BLaER1 (cell line): ENCODE measurements at regions not wholly inside any gene's neighbourhood (a gene's known extent, or its start where the extent isn't known, plus 50 kb on each side); places are given as distances from the start of the nearest gene placed in this dataset.
"Not testable (repeated sequence)": the region's sequence is repeated elsewhere in the genome, so short reads cannot be mapped to it uniquely, and the experiment has no call there.

ENCODE experiments used
- H3K27ac ChIP-seq: shearing (Covaris generic); formaldehyde crosslinking; 2 replicates; pipeline ENCODE4 v1.8.1; 2022
- H3K27me3 ChIP-seq: shearing (Covaris generic); formaldehyde crosslinking; 2 replicates; pipeline ENCODE4 v1.8.1; 2022
- H3K36me3 ChIP-seq: shearing (Covaris generic); formaldehyde crosslinking; 2 replicates; pipeline ENCODE4 v1.8.1; 2022
- H3K4me1 ChIP-seq: shearing (Covaris generic); formaldehyde crosslinking; 2 replicates; pipeline ENCODE4 v1.8.1; 2022
- H3K4me2 ChIP-seq: shearing (Covaris generic); formaldehyde crosslinking; 2 replicates; pipeline ENCODE4 v1.8.1; 2022
- H3K4me3 ChIP-seq: shearing (Covaris generic); formaldehyde crosslinking; 2 replicates; pipeline ENCODE4 v1.8.1; 2022
- H3K9ac ChIP-seq: shearing (Covaris generic); formaldehyde crosslinking; 2 replicates; pipeline ENCODE4 v1.8.1; 2022
- H3K9me3 ChIP-seq: shearing (Covaris generic); formaldehyde crosslinking; 2 replicates; pipeline ENCODE4 v1.8.1; 2022
- H4K20me1 ChIP-seq: shearing (Covaris generic); formaldehyde crosslinking; 2 replicates; pipeline ENCODE4 v1.8.1; 2022
- Cebpa-rat ChIP-seq: shearing (Covaris generic); IDR thresholded peaks from 2 replicates; pipeline ENCODE4 v1.8.1; 2022

DNA sequence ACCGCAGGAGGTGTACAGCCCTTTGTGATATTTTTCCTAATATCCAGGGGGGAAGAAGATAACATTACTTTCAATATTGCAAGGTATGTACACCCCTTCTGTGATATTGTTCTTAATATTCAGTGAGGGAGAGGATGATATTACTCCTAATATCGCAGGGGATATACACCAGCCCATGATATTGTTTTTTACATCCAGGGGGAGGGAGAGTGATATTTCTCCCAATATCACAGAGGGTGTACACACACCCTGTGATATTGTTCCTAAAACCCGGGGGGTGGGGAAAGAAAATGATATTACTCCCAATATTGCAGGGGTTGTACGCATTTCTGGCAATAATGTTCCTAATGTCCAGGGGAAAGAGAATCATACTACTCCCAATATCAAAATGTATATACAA lies 58.0 kb upstream of the SLC25A48 start:
- no peak for TF ChIP-seq Cebpa-rat
- H3K4me1 ChIP-seq: no peaks in the 10 kb centered on the region
- no peaks in the 10 kb centered on the region for H4K20me1 ChIP-seq
- no peak overlapping the region for H3K4me3 ChIP-seq
- H3K27ac ChIP-seq: no peak overlapping the region
- no peaks in the 10 kb centered on the region for H3K36me3 ChIP-seq
- no peaks in the 10 kb centered on the region for H3K9me3 ChIP-seq
- H3K9ac ChIP-seq: no peak overlapping the region
- H3K4me2 ChIP-seq: no peak overlapping the region
- no peaks in the 10 kb centered on the region for H3K27me3 ChIP-seq

DNA sequence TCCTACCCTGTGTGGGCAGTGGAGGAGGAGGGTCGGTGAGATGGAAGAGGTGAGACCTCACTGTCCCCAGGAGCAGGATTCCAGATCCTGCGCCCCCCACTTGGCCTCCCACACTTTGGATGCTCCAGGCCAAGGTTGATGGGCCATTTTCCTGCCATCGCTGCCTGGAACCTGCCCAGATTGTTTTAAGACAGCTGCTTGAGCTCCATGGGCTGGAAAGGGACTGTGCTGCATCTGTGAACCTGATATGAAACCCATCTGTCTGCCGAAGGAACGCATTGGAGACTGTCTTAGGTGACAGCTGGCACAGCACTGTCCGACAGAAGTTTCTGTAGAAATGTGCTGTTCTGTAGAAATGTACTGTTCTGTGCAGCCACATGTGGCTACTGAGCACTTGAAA lies 72.7 kb upstream of the SLC25A48 start:
- Histone ChIP-seq H4K20me1 (no peaks in the 10 kb centered on the region), H3K36me3 (no peaks in the 10 kb centered on the region), H3K4me1 (no peaks in the 10 kb centered on the region), H3K4me2 (no peak overlapping the region), H3K9ac (no peak overlapping the region), H3K4me3 (no peak overlapping the region), H3K9me3 (peaks cover 14% of the 10 kb centered on the region), H3K27ac (no peak overlapping the region), H3K27me3 (no peaks in the 10 kb centered on the region)
- TF ChIP-seq Cebpa-rat: no peak

DNA sequence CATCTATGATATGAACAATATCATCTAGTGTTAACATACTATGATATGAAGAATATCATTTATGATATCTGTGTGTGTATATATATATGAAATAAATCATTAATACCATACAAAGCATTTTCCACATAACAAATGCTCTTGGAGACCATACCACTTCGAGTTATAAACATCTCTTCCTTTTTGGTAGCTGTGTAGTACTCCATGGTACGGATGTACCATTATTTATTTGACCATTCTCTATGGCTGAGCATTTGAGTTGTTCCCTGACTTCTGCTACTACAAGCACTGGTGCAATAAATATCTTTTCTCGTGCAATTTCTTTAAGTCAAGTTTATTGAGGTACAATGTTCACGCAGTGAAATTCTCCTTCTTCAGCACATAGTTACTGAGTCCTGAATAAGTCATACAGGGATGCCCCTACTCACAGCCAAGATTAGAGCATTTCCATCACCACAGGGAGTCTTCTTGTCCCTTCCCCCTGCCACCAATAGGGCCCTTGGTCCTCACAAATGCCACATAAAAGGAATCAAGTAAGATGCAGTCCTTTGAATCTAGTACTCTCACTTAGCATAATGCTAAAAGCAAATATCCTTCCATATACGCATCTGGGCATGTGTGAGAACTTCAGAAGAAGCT lies 75.2 kb upstream of the SLC25A48 start:
- Histone ChIP-seq H3K4me3 (no peak overlapping the region), H3K27me3 (no peaks in the 10 kb centered on the region), H3K4me2 (no peak overlapping the region), H3K4me1 (no peaks in the 10 kb centered on the region), H3K36me3 (no peaks in the 10 kb centered on the region), H3K9me3 (no peaks in the 10 kb centered on the region), H3K27ac (no peak overlapping the region), H4K20me1 (no peaks in the 10 kb centered on the region), H3K9ac (no peak overlapping the region)
- TF ChIP-seq Cebpa-rat: no peak

DNA sequence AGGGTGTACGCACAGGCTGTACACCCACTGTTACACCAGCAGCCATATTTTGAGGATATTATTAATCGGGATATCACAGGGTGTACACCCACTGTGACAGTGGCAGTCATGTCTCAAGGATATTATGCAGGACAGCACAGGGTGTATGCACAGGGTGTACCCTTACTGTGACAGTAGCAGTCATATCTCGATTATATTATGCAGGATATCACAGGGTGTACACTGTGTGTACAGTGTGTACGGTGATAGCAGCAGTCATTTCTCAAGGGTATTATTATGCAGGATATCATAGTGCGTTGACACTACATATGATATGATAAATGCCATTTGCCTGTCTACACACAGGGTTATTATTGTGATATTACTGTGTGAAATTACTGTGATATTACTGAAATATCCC lies 80.5 kb upstream of the SLC25A48 start:
- TF ChIP-seq Cebpa-rat: no peak
- Histone ChIP-seq H3K4me2 (no peak overlapping the region), H3K36me3 (no peaks in the 10 kb centered on the region)

DNA sequence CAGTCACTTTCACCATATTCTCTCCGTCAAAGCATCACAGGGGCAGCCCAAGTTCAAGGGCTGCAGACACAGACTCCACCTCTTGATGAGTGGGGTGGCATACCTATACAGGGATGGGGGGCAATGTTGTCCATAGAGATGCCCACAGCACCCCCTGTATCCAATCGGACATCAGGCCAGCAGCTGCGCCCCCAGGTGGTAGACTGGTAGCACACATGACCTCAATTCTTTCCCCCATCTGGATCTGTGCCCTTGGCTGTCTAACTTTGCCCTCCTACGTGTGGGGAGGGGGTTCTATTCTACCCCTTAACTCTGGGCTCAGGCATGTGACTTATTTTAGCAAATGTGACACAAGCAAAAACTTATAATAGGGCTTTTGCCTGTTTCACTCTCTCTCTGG lies 84.0 kb upstream of the SLC25A48 start:
- Histone ChIP-seq H3K9ac (no peak overlapping the region), H3K27ac (no peak overlapping the region), H4K20me1 (no peaks in the 10 kb centered on the region), H3K4me3 (no peak overlapping the region), H3K4me1 (no peaks in the 10 kb centered on the region), H3K9me3 (peaks cover 7% of the 10 kb centered on the region), H3K36me3 (no peaks in the 10 kb centered on the region), H3K27me3 (no peaks in the 10 kb centered on the region), H3K4me2 (no peak overlapping the region)
- TF ChIP-seq Cebpa-rat: no peak

More for the DNA sequence above, 80.5 kb upstream of the SLC25A48 start:
- Histone ChIP-seq H3K27ac (no peak overlapping the region), H3K4me3 (no peak overlapping the region), H4K20me1 (no peaks in the 10 kb centered on the region), H3K9ac (no peak overlapping the region), H3K9me3 (no peaks in the 10 kb centered on the region), H3K27me3 (no peaks in the 10 kb centered on the region), H3K4me1 (no peaks in the 10 kb centered on the region)

DNA sequence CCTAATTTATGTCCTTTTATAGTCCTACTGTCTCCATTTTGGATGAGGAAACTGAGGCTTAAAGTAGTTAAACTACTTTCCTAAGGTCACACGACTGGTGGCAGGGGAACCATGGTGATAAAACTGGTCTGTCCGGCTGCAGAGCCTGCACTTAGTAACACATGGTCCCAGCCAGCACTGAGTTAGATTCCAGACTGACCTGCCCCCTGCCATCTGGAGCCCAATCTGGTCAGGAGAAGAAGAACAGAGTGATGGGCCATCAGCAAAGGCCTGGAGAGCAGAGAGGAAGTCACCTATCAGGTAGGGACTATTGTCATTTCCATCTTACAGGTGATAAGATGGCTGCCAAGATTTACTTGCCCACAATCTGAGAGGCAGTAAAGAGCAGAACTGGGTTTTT lies 86.6 kb upstream of the SLC25A48 start:
- H4K20me1 ChIP-seq: no peaks in the 10 kb centered on the region
- H3K4me1 ChIP-seq: no peaks in the 10 kb centered on the region
- no peak for TF ChIP-seq Cebpa-rat
- no peak overlapping the region for H3K27ac ChIP-seq
- H3K4me2 ChIP-seq: no peak overlapping the region
- no peaks in the 10 kb centered on the region for H3K27me3 ChIP-seq
- no peaks in the 10 kb centered on the region for H3K36me3 ChIP-seq
- no peak overlapping the region for H3K9ac ChIP-seq
- H3K9me3 ChIP-seq: peaks cover 23% of the 10 kb centered on the region
- no peak overlapping the region for H3K4me3 ChIP-seq

DNA sequence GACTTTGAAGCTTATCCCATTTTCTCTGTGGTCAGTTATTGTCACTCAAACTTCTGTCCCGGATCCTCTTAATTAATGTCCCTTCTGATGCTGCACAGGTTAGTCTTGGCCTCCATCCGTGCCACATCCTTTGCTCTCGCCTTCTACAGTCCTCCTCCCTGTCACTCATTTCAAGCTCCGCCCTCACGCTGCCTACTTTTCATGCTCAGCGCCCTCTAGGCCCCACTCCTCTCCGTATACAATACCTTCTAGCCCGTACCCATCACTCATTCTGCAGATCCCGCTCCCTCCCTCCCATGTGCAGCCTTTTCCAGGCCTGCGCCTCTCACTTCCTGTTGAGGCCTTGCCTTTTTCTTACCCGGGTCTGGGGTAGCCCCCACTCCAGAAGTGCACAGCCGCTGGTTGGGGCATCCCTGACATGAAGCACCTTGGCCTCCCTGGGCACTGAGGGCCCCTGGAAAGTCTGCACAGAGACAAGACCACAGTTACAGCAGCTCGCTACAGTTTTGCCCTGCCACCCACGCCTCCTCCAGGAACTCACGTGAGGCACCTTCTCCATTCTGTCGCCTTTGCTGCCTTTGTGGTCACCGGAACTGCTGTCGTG lies 88.5 kb upstream of the SLC25A48 start:
- TF ChIP-seq Cebpa-rat: no peak
- H3K9me3 ChIP-seq: peaks cover 23% of the 10 kb centered on the region
- H4K20me1 ChIP-seq: no peaks in the 10 kb centered on the region
- H3K4me3 ChIP-seq: no peak overlapping the region
- H3K4me1 ChIP-seq: no peaks in the 10 kb centered on the region
- H3K27ac ChIP-seq: no peak overlapping the region
- H3K27me3 ChIP-seq: no peaks in the 10 kb centered on the region
- H3K9ac ChIP-seq: no peak overlapping the region
- no peak overlapping the region for H3K4me2 ChIP-seq
- no peaks in the 10 kb centered on the region for H3K36me3 ChIP-seq

DNA sequence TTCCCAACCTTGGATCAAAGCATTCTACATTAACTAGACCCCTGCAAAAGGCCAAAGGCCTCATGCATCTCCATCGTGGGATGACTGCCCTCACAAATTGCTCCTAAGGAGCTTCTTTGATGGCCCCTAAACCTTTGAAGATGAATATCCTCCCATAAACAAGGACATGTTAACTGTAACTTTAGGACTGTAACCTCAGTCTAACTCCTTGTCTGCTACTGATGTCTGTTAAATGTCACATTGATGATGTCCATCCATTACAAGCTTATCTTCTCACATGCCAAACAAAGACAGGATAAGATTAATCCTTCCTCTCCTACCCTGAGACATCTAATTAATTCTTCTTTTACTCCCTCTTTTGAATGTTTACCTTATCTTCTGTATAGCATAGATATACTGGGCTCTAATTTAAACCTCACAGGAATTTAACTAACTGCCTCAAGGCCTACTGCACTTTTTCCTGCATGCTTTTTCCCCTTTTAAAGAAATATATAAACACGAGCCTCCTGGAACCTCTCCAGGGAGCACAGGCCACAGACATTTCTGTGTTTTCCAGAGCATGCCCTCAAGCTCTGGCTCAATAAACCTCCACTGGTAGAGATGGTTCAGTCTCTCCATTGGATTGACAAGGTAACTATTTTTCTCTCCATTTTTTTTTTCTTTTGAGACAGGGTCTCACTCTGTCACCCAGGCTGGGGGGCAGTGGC lies 90.6 kb upstream of the SLC25A48 start:
- H3K9ac ChIP-seq: no peak overlapping the region
- H3K27ac ChIP-seq: no peak overlapping the region
- no peaks in the 10 kb centered on the region for H4K20me1 ChIP-seq
- H3K27me3 ChIP-seq: no peaks in the 10 kb centered on the region
- H3K9me3 ChIP-seq: peaks cover 23% of the 10 kb centered on the region
- H3K36me3 ChIP-seq: no peaks in the 10 kb centered on the region
- no peaks in the 10 kb centered on the region for H3K4me1 ChIP-seq
- no peak overlapping the region for H3K4me2 ChIP-seq
- H3K4me3 ChIP-seq: no peak overlapping the region
- no peak for TF ChIP-seq Cebpa-rat

DNA sequence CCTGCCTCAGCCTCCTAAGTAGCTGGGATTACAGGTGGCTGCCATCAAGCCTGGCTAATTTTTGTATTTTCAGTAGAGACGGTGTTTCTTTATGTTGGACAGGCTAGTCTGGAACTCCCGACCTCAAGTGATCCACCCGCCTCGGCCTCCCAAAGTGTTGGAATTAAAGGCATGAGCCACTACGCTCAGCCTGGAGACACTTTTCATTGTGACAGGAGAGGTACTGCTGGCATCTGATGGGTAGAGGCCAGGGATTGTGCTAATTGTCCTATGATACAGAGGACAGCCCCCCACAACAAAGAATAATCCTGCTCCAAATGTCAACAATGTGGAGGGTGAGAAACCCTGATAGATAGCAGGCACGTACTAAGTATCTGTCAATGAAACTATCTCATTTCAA lies 91.3 kb upstream of the SLC25A48 start:
- Histone ChIP-seq H3K4me3 (no peak overlapping the region), H3K27ac (no peak overlapping the region), H3K9me3 (peaks cover 23% of the 10 kb centered on the region), H4K20me1 (no peaks in the 10 kb centered on the region), H3K4me2 (no peak overlapping the region), H3K36me3 (no peaks in the 10 kb centered on the region), H3K27me3 (no peaks in the 10 kb centered on the region), H3K9ac (no peak overlapping the region), H3K4me1 (no peaks in the 10 kb centered on the region)
- no peak for TF ChIP-seq Cebpa-rat

DNA sequence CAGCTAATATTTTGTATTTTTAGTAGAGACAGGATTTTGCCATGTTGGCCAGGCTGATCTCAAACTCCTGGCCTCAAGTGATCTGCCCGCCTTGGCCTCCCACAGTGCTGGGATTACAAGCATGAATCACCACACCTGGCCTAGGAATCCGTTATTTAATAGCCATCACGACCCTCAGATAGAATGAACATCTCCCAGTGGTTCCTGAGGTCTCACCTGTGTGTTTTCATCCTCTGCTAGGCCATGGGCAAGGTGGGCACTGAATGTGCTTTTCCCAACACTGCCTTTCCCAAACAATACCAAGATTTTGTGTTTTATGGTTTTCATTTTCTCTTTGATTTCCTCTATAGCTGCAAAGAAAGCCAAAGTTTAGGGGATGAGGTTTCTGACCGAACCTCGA lies 92.2 kb upstream of the SLC25A48 start:
- H3K9me3 ChIP-seq: peaks cover 23% of the 10 kb centered on the region
- H3K4me1 ChIP-seq, H3K4me2 ChIP-seq, H3K9ac ChIP-seq, H3K27me3 ChIP-seq, H3K4me3 ChIP-seq, H3K36me3 ChIP-seq, H4K20me1 ChIP-seq, H3K27ac ChIP-seq: not testable (repeated sequence)
